ENCODE measurements at regions not wholly inside any gene's neighbourhood (a gene's known extent, or its start where the extent isn't known, plus 50 kb on each side); places are given as distances from the start of the nearest gene placed in this dataset.

- DNase-seq: no peak
These were observed 460.1 kb upstream of the SALL3 start for GRCh38 chr18:78519394-78520062.

DNA sequence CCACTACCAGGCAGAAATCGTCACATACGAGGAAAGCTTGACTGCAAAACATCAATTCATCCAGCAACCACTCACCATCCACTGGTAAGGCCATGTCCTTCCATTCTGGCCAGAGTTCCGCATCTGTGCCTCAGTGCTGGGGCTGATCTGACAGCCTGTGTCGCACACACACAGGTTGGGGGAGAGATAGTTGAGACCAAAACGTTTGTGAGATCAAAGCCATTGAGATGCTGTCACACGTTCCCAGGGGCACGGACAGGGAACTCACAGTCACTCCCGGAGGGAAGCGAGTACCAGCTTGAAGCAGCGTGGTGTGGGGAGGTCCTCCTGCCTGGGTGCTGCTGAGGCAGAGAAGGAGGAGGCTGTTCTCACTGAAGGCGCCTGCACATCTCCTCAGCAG lies 458.5 kb upstream of the SALL3 start:
- no peak for DNase-seq

DNA sequence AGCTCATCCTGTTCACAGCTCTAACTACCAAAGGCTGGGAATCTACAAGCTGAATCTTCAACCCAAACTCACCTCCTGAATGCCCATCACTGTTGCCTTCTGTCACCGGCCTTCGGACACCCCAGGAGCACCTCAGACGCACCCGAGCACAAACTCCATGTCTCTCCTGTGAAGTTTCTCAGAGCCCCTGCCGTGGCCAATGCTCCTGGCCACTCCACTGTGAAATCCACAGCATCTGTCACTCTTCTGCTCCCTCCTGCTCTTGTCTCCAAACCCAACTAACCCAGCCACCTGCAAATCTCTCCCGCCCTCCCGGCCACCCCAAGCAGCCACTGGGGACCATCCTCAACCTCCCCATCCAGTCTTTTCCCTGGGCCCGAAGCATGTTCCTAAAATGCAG lies 457.9 kb upstream of the SALL3 start:
- no peak for DNase-seq

GRCh38 chr18:78522507-78522906 lies 457.1 kb upstream of the SALL3 start:
- DNase-seq: no peak

DNA sequence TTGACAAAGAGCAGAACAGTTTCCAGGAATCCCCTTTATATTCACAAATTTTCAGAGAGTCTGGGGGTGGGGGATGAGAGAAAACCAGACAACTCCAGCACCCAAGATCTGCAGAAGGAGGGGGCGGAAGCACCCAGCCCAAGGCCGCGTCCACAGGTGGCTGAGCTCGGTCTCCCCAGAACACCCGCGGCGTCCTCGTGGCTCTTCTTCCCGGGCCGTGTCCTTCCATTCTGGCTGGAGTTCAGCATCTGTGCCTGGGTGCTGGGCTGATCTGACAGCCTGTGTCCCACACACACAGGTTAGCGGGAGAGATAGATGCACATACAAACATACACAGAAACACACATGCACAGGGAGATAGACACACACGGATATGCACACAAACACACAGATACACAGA lies 455.8 kb upstream of the SALL3 start:
- DNase-seq: no peak

DNA sequence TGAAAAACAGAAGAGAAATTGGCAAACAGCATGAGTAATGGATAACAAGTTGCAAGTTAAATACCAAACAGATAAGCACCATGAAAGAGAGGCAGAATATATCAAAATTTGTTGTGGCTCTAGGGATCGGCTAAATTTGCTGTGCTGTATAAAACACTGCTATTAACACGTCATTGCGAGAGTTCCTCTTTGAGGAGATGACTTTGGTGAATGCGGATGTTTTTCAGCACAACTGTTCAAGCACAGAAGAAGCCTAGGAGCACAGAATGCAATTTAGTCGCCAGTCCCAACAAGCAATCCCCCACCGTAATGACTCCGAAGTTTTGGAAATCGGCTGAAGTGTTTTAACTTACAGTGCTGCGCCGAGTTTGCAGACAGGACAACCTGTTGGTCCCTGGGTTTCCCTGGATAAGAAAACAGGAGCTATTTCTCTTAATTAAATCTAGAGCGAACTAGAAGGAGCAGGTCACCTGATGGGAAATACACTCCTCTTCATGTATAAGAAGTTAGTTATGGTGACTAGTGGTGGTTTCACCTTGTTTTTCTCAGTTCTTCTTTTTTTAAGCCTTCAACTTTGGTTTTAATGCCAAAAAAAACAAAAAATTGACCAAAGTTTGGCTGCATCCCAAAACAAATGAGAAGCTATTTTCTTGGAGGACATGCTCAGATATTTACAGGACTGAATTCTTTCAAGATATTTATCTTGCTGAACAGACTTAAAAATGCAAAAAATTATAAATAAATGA lies 454.1 kb upstream of the SALL3 start:
- DNase-seq: no peak

DNA sequence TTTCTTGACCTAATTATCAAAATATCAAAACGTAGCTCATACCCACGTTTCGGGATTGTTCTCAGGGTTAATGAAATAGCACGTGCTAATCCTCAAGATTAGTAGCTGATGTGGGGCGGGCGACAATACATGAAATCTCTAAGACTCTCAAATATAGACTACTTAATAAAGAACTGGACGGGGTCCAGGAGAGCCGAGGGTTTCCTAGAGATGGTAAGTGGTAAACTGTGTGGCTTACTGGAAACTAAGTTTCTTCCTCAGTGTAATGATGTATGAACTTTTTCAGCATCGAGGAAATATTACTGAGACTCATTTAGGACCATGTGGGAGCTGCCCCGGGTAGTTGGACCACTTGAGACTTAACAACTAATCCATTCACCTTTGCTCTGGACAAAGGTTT lies 453.3 kb upstream of the SALL3 start:
- DNase-seq: no peak

DNA sequence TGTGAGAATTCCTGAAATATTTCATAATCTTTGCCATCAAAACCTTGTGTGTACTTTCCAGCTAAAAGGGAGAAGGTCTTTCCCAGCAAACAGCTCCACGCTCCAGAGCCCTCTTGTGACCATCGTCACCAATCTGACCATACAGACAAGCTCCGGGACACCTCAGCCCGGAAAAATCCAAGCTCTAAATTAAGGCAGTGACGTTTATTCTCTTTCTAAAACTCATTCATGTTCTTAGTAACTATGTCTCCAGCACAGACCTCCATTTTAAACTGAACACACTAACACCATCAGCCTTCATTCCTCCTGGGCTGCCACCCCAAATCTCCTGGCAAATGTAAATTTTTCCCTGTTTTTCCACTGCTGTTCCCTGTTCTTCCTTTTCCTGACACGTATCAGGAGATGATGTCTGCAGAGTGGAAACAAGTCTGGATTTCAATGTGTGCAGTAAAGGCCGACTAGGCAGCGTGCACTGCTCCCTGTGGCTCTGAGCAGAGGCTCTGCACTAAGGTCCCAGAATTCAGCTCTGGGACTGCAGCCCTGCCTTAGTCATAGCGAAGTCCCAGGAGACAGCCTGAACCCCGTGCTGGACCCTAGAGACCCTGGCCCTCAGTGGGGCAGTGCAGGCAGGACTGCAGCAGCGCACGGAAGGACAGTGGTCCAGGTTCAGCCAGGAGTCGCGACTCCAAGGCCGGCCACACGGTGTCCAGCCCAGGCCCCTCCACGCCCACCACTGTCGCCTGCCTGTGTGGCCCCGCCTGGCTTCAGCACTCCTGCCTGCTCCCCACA lies 452.5 kb upstream of the SALL3 start:
- no peak for DNase-seq

GRCh38 chr18:78527984-78528383 lies 451.6 kb upstream of the SALL3 start:
- DNase-seq: no peak

DNA sequence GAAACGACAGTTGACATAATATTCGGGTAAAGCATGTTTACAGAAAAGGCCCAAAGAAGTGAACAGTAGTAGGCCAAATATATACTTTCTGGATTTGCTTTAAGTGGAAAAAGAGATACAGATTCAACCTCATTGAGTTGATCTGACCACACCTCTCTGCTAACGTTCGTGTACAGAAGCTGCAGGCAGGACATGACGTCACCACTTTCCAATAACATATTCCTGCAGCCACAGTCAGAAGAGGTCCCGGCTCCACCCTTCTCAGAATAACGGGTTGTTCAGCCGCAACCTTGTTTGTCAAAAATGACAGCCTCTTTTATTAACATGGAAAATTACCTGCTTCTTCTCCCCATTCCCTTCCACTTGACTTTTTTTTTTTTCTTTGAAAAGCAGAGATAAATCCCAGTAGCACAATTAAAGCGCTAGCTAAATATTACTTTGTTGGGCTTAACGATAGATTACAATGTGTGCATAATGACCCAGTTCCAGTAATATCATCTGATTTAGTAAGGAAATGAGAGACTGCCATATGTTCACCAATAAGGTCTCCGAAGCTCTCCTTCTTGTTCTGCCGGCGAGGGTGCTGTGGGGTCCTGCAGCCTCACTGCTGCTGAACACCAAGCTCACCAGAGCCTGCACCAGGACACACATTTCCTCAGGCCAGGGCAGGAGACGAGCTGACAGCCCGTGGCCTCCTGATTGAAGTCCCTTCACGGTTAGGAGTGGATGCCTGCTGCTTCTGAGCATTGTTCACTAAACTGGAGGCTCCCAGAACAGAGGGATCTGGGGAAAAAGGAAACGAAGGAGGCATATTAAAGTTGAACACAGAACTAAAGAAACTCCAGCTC lies 451.0 kb upstream of the SALL3 start:
- no peak for DNase-seq

- DNase-seq: no peak
These were observed 448.0 kb upstream of the SALL3 start for GRCh38 chr18:78531637-78532036.

DNA sequence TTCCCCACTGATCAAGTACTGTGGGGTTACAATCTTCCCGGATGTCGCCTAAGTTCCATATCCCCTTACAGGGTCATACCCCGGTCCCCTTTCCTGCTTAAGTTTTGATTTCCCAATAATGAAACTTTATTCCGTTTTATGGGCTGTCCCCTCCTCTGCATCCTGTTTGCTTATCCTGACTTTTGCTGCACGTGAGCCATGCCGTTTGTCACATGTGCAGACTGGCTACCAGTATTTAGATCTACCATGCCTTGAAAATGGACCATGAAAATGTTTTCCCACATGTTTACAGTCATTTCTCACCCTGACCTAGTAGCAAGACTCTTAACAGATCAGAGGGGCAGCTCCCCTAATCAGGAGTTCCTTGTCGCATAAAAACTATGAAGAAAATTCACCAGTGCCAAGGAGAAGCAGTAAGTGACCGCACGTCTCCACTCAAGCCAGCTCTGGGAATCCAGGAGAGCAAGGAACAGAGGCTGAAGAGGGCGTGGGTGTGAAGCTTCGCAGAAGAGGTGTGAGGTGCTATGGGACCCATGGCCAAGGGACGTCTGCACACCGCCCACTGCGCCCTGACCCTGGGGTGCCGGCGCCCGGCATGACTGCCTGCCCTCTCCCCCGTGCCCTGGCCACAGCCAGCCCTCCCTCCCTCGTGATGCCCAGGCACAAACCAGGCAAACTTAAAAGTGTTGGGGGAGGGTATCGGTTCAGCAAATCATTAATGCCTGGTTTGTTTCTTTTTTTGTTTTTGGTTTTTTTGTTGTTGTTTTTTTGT lies 440.8 kb upstream of the SALL3 start:
- DNase-seq: no peak

GRCh38 chr18:78540636-78541529 lies 438.7 kb upstream of the SALL3 start:
- DNase-seq: no peak

DNA sequence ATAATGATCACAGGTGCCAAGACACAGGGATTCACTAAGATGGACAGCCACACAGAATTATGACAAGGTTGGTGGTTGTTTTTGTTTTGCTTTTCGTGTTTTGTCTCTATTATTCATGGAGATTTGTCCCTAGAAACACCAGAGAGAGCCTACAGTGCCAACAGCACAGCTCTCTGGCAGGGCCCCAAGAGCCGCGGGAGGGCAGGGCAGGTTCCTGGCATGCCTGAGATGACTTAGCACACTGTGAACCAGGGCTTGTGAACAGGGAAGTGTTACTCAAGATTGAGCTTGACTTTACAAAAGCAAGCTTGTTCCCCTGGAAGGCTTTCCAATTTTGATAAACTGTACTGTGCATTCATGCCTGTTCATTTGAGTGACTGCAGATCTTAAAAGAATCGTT lies 437.4 kb upstream of the SALL3 start:
- DNase-seq: no peak

DNA sequence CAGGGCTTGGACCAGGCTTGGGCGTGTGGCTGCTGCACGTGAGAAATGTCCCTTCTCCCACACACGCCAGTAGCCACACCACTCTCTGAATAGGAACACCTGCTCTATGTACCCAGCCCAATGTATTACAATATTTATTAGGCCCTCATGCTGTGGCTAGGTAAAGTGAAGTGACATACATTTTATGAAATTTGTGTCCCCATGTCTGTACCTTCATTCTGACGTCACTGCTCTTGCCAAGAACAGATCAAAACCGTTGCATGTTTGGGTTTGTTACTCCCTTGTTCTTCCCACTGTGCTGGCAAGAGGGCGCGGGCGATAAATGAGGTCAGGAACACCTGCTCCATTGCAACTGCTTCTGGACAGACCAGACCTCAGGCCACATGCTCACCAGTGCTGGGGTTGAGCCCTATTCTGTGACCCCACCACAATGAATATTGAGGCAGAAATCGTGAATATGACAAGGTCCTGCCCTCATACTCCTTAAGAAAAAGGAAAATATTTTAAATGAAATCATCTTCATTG lies 436.4 kb upstream of the SALL3 start:
- no peak for DNase-seq

DNA sequence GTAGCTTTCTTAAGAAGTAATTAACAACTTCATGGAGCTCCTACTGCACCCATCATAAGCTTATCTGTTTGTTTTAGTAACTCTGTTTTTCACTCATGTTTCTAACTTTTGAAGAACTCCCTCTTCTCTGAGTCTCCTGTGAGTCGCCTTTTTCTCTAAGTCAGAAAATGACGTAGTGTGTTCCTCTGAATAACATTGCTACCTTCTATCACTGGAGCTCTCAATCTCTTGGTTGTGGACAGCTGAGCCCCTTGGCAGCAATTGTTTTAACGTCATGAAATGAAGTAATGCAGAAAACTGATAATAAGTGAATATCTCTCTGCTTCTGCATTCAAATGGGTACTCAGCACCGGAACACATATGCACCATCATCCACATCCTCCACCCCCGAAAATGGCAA lies 433.3 kb upstream of the SALL3 start:
- DNase-seq: no peak

DNA sequence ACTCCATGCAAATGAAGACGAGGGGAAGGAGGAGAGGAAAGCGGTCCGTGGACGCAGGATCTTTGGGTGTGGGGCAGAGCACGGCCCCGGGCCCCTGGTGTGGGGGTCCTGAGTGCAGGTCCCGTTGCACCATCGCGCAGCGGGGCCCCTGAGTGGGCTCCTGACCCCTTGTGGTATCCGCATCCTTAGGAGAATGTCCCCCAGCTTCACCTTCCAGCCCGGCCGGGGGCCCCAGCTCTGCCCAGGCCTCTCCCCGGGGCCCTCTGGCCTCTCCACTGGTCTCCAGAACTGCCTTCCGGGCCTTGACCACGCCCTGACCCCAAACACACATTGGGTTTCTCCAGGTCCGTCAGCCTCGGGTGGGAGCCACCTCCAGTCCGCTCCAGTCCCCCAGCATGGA lies 431.8 kb upstream of the SALL3 start:
- DNase-seq: no peak

DNA sequence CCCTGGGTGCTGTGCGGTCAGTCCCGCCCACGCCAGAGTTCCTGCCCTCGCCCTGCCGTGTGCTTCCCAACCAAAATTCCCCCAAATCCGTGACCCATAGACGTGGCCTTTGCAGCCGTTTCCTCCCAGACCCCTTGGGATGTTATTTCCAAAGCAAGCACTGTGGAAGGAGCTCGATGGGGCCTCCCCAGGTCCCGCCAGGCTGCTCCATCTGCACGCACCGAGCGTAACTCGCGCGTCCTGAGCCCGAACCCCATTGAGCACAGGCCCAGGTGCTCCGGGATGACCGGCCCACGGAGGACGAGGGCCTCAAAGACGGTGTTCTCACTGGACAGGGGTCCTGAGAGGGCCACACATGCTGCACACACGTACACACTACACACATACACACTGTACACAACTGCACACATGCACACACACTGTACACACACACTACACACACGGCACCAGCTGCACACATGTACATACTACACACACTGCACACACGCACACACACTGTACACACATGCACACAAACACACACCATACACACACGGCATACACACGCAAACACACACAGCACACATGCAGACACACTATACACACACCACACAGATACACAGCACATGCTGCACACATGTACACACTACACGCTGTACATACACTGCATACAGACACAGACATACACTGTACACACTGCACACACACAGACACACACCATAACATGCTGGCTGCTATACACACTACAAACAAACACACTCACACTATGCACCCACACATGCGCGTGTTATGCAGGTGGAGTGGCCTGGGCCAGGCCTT lies 431.2 kb upstream of the SALL3 start:
- no peak for DNase-seq

GRCh38 chr18:78549971-78550370 lies 429.6 kb upstream of the SALL3 start:
- DNase-seq: no peak
